Suprapubic skin (tissue), 4 donors: ENCODE measurements at regions not wholly inside any gene's neighbourhood (a gene's known extent, or its start where the extent isn't known, plus 50 kb on each side); places are given as distances from the start of the nearest gene placed in this dataset.

ENCODE experiments used
- CTCF ChIP-seq, 2 donors: fragments of 200-600 bp in 1 of 2; fragments of 450-650 bp in 1 of 2; sonication (generic) in 1 of 2; IDR thresholded peaks; one replicate each; pipeline ENCODE4 v1.5.1; 2016 to 2019; ENCODE audit warnings: antibody characterized with exemption in 2 of 2, mild to moderate bottlenecking in 1 of 2, moderate library complexity in 1 of 2
- EP300 ChIP-seq: sonication (generic); formaldehyde crosslinking; IDR thresholded peaks from one replicate; pipeline ENCODE4 v1.6.1; 2017; ENCODE audit warnings: antibody characterized with exemption
- POLR2A ChIP-seq, 2 donors: fragments of 450-650 bp; IDR thresholded peaks; one replicate each; pipeline ENCODE4 v1.6.1; 2017; ENCODE audit warnings: antibody characterized with exemption in 2 of 2, mild to moderate bottlenecking in 2 of 2, moderate library complexity in 2 of 2
- POLR2AphosphoS5 ChIP-seq, 3 donors: sonication (generic); formaldehyde crosslinking; IDR thresholded peaks; one replicate each; pipeline ENCODE4 v1.6.1; 2017; ENCODE audit warnings: antibody characterized with exemption in 3 of 3

GRCh38 chr10:90274721-90275468 lies 573.5 kb downstream of the KIF20B start:
- TF ChIP-seq CTCF (IDR thresholded peaks at IDR 0.05) (no peak), EP300 (no peak), POLR2AphosphoS5 (IDR thresholded peaks at IDR 0.05) (no peak), POLR2A (IDR thresholded peaks at IDR 0.05) (no peak)
